ENCODE measurements at regions not wholly inside any gene's neighbourhood (a gene's known extent, or its start where the extent isn't known, plus 50 kb on each side); places are given as distances from the start of the nearest gene placed in this dataset.

- no peak for DNase-seq
These were observed 129.9 kb downstream of the KLF13 start for GRCh38 chr15:31456354-31457060.

GRCh38 chr15:31457161-31457560, 130.5 kb downstream of the KLF13 start:
- DNase-seq = no peak

- no peak for DNase-seq
These were observed 131.2 kb downstream of the KLF13 start for GRCh38 chr15:31457631-31458526.

GRCh38 chr15:31458596-31459399, 132.2 kb downstream of the KLF13 start:
- no peak for DNase-seq

GRCh38 chr15:31459400-31459748, 132.7 kb downstream of the KLF13 start:
- no peak for DNase-seq

GRCh38 chr15:31461375-31461774, 134.7 kb downstream of the KLF13 start:
- no peak for DNase-seq

- DNase-seq = no peak
These were observed 135.4 kb downstream of the KLF13 start for GRCh38 chr15:31461911-31462480.

GRCh38 chr15:31463521-31464102, 137.0 kb downstream of the KLF13 start:
- DNase-seq = no peak

GRCh38 chr15:31464216-31465082, 137.8 kb downstream of the KLF13 start:
- no peak for DNase-seq

GRCh38 chr15:31465083-31465955, 138.7 kb downstream of the KLF13 start:
- no peak for DNase-seq

GRCh38 chr15:31467361-31467760, 140.7 kb downstream of the KLF13 start:
- no peak for DNase-seq

GRCh38 chr15:31468911-31469785, 142.5 kb downstream of the KLF13 start:
- no peak for DNase-seq

GRCh38 chr15:31469786-31470525, 143.3 kb downstream of the KLF13 start:
- no peak for DNase-seq

- DNase-seq = no peak
These were observed 144.1 kb downstream of the KLF13 start for GRCh38 chr15:31470756-31471155.

- DNase-seq = peak in 1 of 14 donors; percentile 89
These were observed 145.2 kb downstream of the KLF13 start for GRCh38 chr15:31471731-31472430.

GRCh38 chr15:31472636-31473384, 146.2 kb downstream of the KLF13 start:
- peak in 1 of 14 donors; percentile 58 for DNase-seq

All from C1 segment of cervical spinal cord (tissue), 14 donors.